Right lobe of liver (tissue), 4 donors: ENCODE measurements at regions not wholly inside any gene's neighbourhood (a gene's known extent, or its start where the extent isn't known, plus 50 kb on each side); places are given as distances from the start of the nearest gene placed in this dataset.

ENCODE experiments used
- CTCF ChIP-seq, 4 donors: fragments of 200-600 bp in 3 of 4; fragments of 450-650 bp in 1 of 4; IDR thresholded peaks; one replicate each; pipeline versions ENCODE4 v1.5.1 to v1.8.0; 2016 to 2022; ENCODE audit warnings: antibody characterized with exemption in 4 of 4, mild to moderate bottlenecking in 2 of 4
- POLR2A ChIP-seq: fragments of 450-650 bp; IDR thresholded peaks from one replicate; pipeline ENCODE4 v1.6.1; 2017; ENCODE audit warnings: antibody characterized with exemption, mild to moderate bottlenecking
- donor health status: DM: no; HTN: no; CAD: no.
- donor health status: DM: no; HTN: no; CAD: no.
- donor health status: DM: no; HTN: yes; CAD: no.

DNA sequence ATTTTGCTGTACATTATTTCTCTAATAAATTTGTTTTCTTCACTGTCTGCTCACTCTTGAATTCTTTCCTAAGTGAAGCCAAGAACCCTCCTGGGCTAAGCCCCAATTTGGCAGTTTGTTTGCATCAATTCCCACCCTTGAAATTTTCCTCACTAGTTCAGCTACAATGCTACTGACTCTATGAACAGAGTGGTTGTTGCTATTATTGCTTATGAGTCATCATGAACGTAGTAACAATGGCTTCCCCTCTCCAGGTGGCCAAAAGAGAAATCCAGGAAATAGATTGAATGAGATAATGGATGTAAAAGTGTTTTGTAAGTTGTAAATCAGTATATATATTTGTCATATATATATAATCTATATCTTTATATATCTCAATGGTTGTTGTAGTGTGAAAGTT lies 193.0 kb downstream of the URB2 start:
- no peak for TF ChIP-seq CTCF (IDR thresholded peaks at IDR 0.05)
- TF ChIP-seq POLR2A, result no peak
